Fibroblast of pulmonary artery (primary cell): ENCODE measurements at regions not wholly inside any gene's neighbourhood (a gene's known extent, or its start where the extent isn't known, plus 50 kb on each side); places are given as distances from the start of the nearest gene placed in this dataset.
A peak's percentile ranks its signal among the peaks of the same experiment; 100 is the strongest.

Experiments used
- DNase-seq: peaks from one replicate; pipeline ENCODE4 v3.0.0-alpha.2; 2010; ENCODE audit warnings: low read depth
- H3K4me3 ChIP-seq: replicated peaks from 2 replicates; pipeline ENCODE4 v1.5.1; 2011; ENCODE audit warnings: low read depth, mild to moderate bottlenecking, control low read depth, low read length, moderate library complexity
- TF ChIP-seq, protein P1 (sequence below): IDR thresholded peaks from 2 replicates; pipeline ENCODE4 v1.5.1; 2011; ENCODE audit warnings: mild to moderate bottlenecking, control low read depth, low read length, inconsistent platforms; ENCODE audit errors: missing control alignments

DNA sequence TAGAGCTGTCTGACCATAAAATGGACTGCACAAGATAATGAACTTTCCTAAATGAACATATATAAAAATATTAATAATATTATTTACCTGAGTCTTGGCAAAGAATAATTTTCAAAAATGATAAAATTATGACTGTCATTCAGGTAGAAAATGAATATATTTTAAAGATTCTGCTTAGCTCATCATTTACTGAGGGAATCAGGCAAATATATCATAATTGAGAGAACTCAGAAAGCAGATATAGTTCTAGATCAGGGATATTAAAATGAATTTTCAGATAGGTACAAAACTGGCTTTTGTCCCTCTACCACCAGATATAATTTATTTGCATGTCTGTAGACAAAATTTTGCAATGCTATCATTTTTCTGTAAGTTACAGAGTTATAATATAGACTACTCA lies 86.1 kb upstream of the CPM start:
- DNase-seq: no peak
- TF ChIP-seq, protein P1, sequence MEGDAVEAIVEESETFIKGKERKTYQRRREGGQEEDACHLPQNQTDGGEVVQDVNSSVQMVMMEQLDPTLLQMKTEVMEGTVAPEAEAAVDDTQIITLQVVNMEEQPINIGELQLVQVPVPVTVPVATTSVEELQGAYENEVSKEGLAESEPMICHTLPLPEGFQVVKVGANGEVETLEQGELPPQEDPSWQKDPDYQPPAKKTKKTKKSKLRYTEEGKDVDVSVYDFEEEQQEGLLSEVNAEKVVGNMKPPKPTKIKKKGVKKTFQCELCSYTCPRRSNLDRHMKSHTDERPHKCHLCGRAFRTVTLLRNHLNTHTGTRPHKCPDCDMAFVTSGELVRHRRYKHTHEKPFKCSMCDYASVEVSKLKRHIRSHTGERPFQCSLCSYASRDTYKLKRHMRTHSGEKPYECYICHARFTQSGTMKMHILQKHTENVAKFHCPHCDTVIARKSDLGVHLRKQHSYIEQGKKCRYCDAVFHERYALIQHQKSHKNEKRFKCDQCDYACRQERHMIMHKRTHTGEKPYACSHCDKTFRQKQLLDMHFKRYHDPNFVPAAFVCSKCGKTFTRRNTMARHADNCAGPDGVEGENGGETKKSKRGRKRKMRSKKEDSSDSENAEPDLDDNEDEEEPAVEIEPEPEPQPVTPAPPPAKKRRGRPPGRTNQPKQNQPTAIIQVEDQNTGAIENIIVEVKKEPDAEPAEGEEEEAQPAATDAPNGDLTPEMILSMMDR: no peak
- no peak overlapping the region for H3K4me3 ChIP-seq

DNA sequence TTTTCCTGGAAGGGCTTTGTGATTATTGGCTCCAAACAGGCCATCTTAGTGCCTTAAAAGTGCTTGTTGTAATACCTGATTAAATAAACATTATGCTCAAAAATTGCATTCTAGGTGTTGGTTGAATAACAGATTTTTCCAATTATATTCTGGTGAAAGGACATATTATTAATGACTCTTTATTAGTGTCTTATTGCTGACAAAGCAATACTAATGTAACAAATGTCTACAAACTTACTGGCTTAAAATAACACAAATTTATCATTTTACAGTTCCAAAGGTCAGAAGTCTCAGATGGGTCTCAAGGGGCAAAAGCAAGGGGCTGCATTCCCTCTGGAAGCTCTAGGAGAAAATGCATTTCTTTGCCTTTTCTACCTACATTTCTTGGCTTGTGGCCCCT lies 86.9 kb upstream of the CPM start:
- no peak overlapping the region for H3K4me3 ChIP-seq
- TF ChIP-seq, protein P1: no peak
- DNase-seq: no peak

DNA sequence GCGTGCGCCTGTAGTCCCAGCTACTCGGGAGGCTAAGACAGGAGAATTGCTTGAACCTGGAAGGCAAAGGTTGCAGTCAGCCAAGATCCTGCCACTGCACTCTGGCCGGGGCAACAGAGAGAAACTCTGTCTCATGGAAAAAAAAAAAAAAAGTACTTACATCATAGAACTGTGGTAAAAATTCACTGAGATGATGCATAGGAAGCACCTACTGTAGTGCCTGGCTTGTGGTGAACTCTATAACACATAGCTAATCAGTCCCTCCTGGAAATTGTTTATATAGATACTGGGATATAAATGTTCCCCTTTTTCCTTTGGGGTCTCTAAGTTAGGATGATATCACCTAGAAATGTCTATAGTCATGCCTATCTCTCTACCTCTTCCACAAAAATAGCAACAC lies 89.7 kb upstream of the CPM start:
- TF ChIP-seq, protein P1: no peak
- no peak overlapping the region for H3K4me3 ChIP-seq
- no peak for DNase-seq

DNA sequence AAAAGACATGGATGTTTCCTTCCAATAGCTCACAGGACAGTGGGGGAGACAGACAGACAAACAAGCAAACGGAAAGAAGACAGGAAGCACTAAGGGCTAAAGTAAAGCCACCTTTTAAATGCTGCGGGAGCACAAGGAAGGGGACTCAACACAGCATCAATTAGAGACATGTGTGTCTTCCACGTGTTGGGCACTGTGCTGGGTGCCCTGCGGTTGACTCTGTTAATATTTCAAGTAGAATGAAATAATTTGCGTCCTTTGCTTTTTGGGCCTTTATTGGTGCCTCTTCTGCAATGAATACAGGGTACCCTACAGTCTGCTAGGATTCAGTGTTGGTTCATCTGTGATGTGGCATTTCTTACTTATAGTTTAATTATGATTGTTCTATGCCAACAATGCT lies 90.9 kb upstream of the CPM start:
- no peak for DNase-seq
- H3K4me3 ChIP-seq: no peak overlapping the region
- TF ChIP-seq, protein P1: no peak

DNA sequence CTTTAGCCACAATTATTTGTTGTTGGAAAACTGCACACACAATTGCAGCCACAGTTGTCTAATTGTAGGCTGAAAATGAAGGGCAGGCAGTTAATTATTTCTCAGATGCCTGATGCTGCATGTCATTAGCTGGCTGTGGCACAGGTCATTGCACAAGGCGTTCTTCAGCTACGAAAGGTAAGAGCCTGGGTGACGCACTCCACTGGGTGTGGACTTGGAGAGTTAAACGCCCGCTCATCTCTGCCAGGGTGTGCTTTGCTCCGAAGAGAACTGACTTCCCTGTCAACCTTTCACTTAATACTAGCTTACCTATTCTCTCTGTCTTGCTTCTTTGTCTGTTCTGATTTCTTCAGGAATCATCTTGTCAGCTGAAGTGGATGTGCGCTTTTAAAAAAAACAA lies 91.4 kb upstream of the CPM start:
- DNase-seq: peak; percentile 17
- TF ChIP-seq, protein P1: no peak
- no peak overlapping the region for H3K4me3 ChIP-seq

DNA sequence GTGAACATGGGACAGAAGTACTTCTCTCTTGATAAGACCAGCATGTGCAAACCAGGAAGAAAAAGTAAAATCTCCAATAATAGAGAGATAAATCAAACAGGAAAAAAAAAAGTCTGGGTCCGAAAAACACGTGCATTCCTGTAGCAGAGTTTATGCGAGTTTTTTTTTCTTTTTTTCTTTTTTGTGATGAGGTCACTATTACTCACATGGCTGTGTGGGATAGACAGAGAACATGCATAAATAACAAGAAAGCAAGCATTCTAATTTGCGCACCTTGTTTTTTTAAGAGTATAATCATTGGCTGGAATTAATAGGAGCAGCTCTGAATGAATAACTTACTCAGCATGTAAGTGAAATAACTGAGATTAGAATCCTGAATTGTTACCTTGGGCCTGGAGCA lies 91.9 kb upstream of the CPM start:
- peak; percentile 18 for DNase-seq
- TF ChIP-seq, protein P1: no peak
- no peak overlapping the region for H3K4me3 ChIP-seq

DNA sequence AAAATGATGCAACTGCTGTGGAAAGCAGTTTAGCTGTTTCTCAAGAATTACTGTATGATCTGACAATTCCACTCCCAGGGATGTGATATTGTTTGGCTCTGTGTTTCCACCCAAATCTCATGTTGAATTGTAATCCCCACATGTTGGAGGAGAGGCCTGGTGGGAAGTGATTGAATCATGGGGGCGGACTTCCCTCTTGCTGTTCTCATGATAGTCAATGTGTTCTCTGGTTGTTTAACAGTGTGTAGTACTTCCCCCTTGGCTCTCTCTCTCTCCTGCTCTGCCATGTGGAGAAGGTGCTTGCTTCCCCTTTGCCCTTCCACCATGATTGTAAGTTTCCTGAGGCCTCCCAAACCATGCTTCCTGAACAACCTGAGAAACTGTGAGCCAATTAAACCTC lies 93.4 kb upstream of the CPM start:
- TF ChIP-seq, protein P1: no peak
- DNase-seq: peak; percentile 10
- H3K4me3 ChIP-seq: no peak overlapping the region
